Neural cell (in vitro differentiated cells): ENCODE measurements at regions not wholly inside any gene's neighbourhood (a gene's known extent, or its start where the extent isn't known, plus 50 kb on each side); places are given as distances from the start of the nearest gene placed in this dataset.

ENCODE experiments used
- H2AFZ ChIP-seq: fragments of 200-600, 300-800 bp; sonication (generic), shearing (Covaris generic); 2 replicates; pipeline ENCODE4 v1.6.0; 2014; ENCODE audit warnings: low read depth, mild to moderate bottlenecking, antibody characterized with exemption, low read length, moderate library complexity
- H3F3A ChIP-seq: fragments of 200-600 bp; shearing (Covaris generic); 2 replicates; pipeline ENCODE4 v1.6.1; 2016; ENCODE audit warnings: mild to moderate bottlenecking, moderate library complexity, mixed read lengths, antibody characterized with exemption, low read length; ENCODE audit not compliant: insufficient read depth, poor library complexity, severe bottlenecking
- H3K27ac ChIP-seq: fragments of 200-600, 300-800 bp; sonication (generic), shearing (Covaris generic); 2 replicates; pipeline ENCODE4 v1.5.1; 2014; ENCODE audit warnings: mild to moderate bottlenecking, low read length, moderate library complexity
- H3K27me3 ChIP-seq: fragments of 300-800, 200-600 bp; sonication (generic), shearing (Covaris generic); 2 replicates; pipeline ENCODE4 v1.6.0; 2014; ENCODE audit warnings: mild to moderate bottlenecking, low read depth, low read length, moderate library complexity; ENCODE audit not compliant: insufficient read depth
- H3K36me3 ChIP-seq: fragments of 300-800, 200-600 bp; sonication (generic), shearing (Covaris generic); 2 replicates; pipeline ENCODE4 v1.5.1; 2014; ENCODE audit warnings: mild to moderate bottlenecking, antibody characterized with exemption, low read length, moderate library complexity; ENCODE audit not compliant: insufficient read depth
- H3K4me2 ChIP-seq: fragments of 300-800, 200-600 bp; sonication (generic), shearing (Covaris generic); 2 replicates; pipeline ENCODE4 v1.6.0; 2014; ENCODE audit warnings: mild to moderate bottlenecking, low read length
- H3K4me3 ChIP-seq: fragments of 300-800, 200-600 bp; sonication (generic), shearing (Covaris generic); 2 replicates; pipeline ENCODE4 v1.5.1; 2014; ENCODE audit warnings: mild to moderate bottlenecking, low read length, moderate library complexity
- H3K79me2 ChIP-seq: fragments of 200-600 bp; shearing (Covaris generic); replicated peaks from 2 replicates; pipeline ENCODE4 v1.6.0; 2014; ENCODE audit warnings: mild to moderate bottlenecking, low read length, moderate library complexity; ENCODE audit not compliant: insufficient read depth
- H3K9ac ChIP-seq: fragments of 300-800, 200-600 bp; sonication (generic), shearing (Covaris generic); 2 replicates; pipeline ENCODE4 v1.6.1; 2016; ENCODE audit warnings: mild to moderate bottlenecking, low read length, mixed read lengths
- H3K9me2 ChIP-seq: fragments of 200-600 bp; shearing (Covaris generic); 2 replicates; pipeline ENCODE4 v1.6.1; 2016; ENCODE audit warnings: mild to moderate bottlenecking, low read length, mixed read lengths; ENCODE audit not compliant: insufficient read depth
- H3K9me3 ChIP-seq: fragments of 200-600, 300-800 bp; sonication (generic), shearing (Covaris generic); 2 replicates; pipeline ENCODE4 v1.6.1; 2016; ENCODE audit warnings: mild to moderate bottlenecking, mixed run types, low read length, moderate library complexity, mixed read lengths
- H4K20me1 ChIP-seq: fragments of 200-600 bp; shearing (Covaris generic); 2 replicates; pipeline ENCODE4 v1.6.1; 2016; ENCODE audit warnings: mild to moderate bottlenecking, mixed run types; ENCODE audit not compliant: insufficient read depth
- EP300 ChIP-seq: fragments of 450-650 bp; conservative IDR thresholded peaks from 2 replicates; pipeline ENCODE4 v1.6.1; 2014; ENCODE audit warnings: antibody characterized with exemption, mild to moderate bottlenecking, moderate library complexity; ENCODE audit not compliant: poor library complexity, severe bottlenecking
- EZH2 ChIP-seq: fragments of 200-600, 300-800 bp; shearing (Covaris generic), sonication (generic); IDR thresholded peaks from 2 replicates; pipeline ENCODE4 v1.6.1; 2014; ENCODE audit warnings: antibody characterized with exemption, low read length, borderline replicate concordance, mild to moderate bottlenecking; ENCODE audit not compliant: insufficient read depth, poor library complexity, severe bottlenecking
- MXI1 ChIP-seq: fragments of 450-650 bp; conservative IDR thresholded peaks from 2 replicates; pipeline ENCODE4 v1.6.1; 2014; ENCODE audit warnings: antibody characterized with exemption, mild to moderate bottlenecking; ENCODE audit not compliant: poor library complexity, severe bottlenecking
- POLR2AphosphoS5 ChIP-seq: IDR thresholded peaks from 2 replicates; pipeline ENCODE4 v1.6.1; 2012
- RAD21 ChIP-seq: fragments of 450-650 bp; conservative IDR thresholded peaks from 2 replicates; pipeline ENCODE4 v1.6.1; 2014; ENCODE audit warnings: antibody characterized with exemption, mild to moderate bottlenecking, moderate library complexity
- SMC3 ChIP-seq: fragments of 450-650 bp; conservative IDR thresholded peaks from 2 replicates; pipeline ENCODE4 v1.6.1; 2014; ENCODE audit warnings: antibody characterized with exemption, mild to moderate bottlenecking, moderate library complexity; ENCODE audit not compliant: poor library complexity
- TAF1 ChIP-seq: IDR thresholded peaks from 2 replicates; pipeline ENCODE4 v1.6.1; 2012; ENCODE audit warnings: low read depth
- TF ChIP-seq, protein P1 (sequence below): IDR thresholded peaks from 2 replicates; pipeline ENCODE4 v1.6.1; 2012; ENCODE audit warnings: borderline replicate concordance
- TF ChIP-seq, protein P2 (sequence below): fragments of 450-650 bp; IDR thresholded peaks from 2 replicates; pipeline ENCODE4 v1.5.1; 2014; ENCODE audit warnings: antibody characterized with exemption, mild to moderate bottlenecking, moderate library complexity; ENCODE audit not compliant: poor library complexity, severe bottlenecking

DNA sequence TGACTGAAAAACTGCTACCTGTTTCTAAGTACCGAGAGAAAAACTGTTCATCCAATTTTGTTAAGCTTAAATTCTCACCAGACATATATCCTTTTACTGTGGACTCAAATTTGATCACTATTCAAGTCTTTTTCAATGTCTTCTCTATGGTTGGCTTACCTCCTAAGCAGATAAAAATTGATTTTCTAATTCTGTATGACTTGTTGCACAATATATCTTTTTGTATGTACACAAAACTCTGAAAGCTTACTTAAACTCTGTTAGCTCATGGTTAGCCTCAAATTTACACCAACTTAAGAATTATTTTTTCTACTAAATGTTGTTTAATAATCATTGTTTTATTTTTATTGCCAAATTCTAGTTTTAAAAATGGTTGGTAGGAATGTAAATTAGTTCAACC, 715.4 kb downstream of the LTN1 start:
- no peak overlapping the region for H3K4me2 ChIP-seq
- H3K9ac ChIP-seq = no peak overlapping the region
- no peaks in the 10 kb centered on the region for H3K27me3 ChIP-seq
- H3K4me3 ChIP-seq = no peak overlapping the region
- H3K9me2 ChIP-seq = no peaks in the 10 kb centered on the region
- H3K27ac ChIP-seq = no peak overlapping the region
- H3K9me3 ChIP-seq = no peaks in the 10 kb centered on the region
- no peaks in the 10 kb centered on the region for H4K20me1 ChIP-seq
- H3K36me3 ChIP-seq = no peaks in the 10 kb centered on the region
- H3F3A ChIP-seq = no peaks in the 10 kb centered on the region
- H3K79me2 ChIP-seq = no peaks in the 10 kb centered on the region
- TF ChIP-seq RAD21 (no peak), EZH2 (no peak), POLR2AphosphoS5 (no peak), EP300 (no peak), SMC3 (no peak), MXI1 (no peak)
- TF ChIP-seq, protein P1, sequence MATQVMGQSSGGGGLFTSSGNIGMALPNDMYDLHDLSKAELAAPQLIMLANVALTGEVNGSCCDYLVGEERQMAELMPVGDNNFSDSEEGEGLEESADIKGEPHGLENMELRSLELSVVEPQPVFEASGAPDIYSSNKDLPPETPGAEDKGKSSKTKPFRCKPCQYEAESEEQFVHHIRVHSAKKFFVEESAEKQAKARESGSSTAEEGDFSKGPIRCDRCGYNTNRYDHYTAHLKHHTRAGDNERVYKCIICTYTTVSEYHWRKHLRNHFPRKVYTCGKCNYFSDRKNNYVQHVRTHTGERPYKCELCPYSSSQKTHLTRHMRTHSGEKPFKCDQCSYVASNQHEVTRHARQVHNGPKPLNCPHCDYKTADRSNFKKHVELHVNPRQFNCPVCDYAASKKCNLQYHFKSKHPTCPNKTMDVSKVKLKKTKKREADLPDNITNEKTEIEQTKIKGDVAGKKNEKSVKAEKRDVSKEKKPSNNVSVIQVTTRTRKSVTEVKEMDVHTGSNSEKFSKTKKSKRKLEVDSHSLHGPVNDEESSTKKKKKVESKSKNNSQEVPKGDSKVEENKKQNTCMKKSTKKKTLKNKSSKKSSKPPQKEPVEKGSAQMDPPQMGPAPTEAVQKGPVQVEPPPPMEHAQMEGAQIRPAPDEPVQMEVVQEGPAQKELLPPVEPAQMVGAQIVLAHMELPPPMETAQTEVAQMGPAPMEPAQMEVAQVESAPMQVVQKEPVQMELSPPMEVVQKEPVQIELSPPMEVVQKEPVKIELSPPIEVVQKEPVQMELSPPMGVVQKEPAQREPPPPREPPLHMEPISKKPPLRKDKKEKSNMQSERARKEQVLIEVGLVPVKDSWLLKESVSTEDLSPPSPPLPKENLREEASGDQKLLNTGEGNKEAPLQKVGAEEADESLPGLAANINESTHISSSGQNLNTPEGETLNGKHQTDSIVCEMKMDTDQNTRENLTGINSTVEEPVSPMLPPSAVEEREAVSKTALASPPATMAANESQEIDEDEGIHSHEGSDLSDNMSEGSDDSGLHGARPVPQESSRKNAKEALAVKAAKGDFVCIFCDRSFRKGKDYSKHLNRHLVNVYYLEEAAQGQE = no peak
- H2AFZ ChIP-seq = no peak overlapping the region

DNA sequence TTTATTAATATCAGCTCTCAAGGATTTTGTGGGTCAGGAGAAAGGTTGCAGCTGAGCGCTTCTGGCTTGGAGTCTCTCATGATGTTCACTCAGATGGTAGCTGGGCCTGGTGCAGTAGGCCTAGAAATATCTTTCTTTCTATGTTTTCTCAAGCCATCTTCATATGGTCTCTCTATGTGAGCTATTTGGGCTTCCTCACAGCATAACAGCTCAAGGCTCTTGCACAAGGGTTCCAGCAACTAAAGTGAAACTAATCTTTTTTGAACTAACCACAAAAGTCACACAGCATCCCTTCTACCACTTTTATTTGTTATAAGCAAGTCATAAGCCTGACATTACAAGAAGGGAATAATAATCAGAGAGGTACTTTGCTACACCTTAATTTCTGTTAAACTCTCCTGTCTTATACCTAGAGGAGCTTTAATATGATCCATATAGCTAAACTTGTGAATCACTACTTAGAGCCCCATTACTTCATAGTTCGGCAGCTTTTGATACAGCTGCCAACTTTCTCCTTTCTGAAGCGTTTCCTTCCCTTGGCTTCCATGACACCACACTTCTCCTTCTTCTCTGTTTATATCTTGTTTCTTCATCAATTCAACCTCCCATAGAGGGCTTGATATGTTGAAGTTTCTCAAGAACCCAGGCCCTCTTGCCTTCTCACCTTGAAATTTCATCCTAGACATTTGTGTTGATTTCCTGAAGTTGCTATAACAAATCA, 720.2 kb downstream of the LTN1 start:
- Histone ChIP-seq H4K20me1 (no peaks in the 10 kb centered on the region), H3K79me2 (no peaks in the 10 kb centered on the region), H3K4me3 (no peak overlapping the region), H2AFZ (no peak overlapping the region), H3K36me3 (no peaks in the 10 kb centered on the region), H3K27ac (no peak overlapping the region), H3K9me2 (no peaks in the 10 kb centered on the region), H3K9me3 (no peaks in the 10 kb centered on the region), H3F3A (no peaks in the 10 kb centered on the region), H3K9ac (no peak overlapping the region), H3K4me2 (no peak overlapping the region), H3K27me3 (no peaks in the 10 kb centered on the region)
- TF ChIP-seq EZH2 (no peak), EP300 (no peak), MXI1 (no peak), TAF1 (no peak), POLR2AphosphoS5 (no peak), RAD21 (no peak), SMC3 (no peak)
- TF ChIP-seq, protein P1 = no peak
- TF ChIP-seq, protein P2, sequence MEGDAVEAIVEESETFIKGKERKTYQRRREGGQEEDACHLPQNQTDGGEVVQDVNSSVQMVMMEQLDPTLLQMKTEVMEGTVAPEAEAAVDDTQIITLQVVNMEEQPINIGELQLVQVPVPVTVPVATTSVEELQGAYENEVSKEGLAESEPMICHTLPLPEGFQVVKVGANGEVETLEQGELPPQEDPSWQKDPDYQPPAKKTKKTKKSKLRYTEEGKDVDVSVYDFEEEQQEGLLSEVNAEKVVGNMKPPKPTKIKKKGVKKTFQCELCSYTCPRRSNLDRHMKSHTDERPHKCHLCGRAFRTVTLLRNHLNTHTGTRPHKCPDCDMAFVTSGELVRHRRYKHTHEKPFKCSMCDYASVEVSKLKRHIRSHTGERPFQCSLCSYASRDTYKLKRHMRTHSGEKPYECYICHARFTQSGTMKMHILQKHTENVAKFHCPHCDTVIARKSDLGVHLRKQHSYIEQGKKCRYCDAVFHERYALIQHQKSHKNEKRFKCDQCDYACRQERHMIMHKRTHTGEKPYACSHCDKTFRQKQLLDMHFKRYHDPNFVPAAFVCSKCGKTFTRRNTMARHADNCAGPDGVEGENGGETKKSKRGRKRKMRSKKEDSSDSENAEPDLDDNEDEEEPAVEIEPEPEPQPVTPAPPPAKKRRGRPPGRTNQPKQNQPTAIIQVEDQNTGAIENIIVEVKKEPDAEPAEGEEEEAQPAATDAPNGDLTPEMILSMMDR = no peak
